Right lobe of liver (tissue), 4 donors: ENCODE measurements at regions not wholly inside any gene's neighbourhood (a gene's known extent, or its start where the extent isn't known, plus 50 kb on each side); places are given as distances from the start of the nearest gene placed in this dataset.

Source experiments
- CTCF ChIP-seq, 4 donors: fragments of 200-600 bp in 3 of 4; fragments of 450-650 bp in 1 of 4; IDR thresholded peaks; one replicate each; pipeline versions ENCODE4 v1.5.1 to v1.8.0; 2016 to 2022; ENCODE audit warnings: antibody characterized with exemption in 4 of 4, mild to moderate bottlenecking in 2 of 4
- POLR2A ChIP-seq: fragments of 450-650 bp; IDR thresholded peaks from one replicate; pipeline ENCODE4 v1.6.1; 2017; ENCODE audit warnings: antibody characterized with exemption, mild to moderate bottlenecking
- donor health status: DM: no; HTN: no; CAD: no.
- donor health status: DM: no; HTN: no; CAD: no.
- donor health status: DM: no; HTN: yes; CAD: no.

DNA sequence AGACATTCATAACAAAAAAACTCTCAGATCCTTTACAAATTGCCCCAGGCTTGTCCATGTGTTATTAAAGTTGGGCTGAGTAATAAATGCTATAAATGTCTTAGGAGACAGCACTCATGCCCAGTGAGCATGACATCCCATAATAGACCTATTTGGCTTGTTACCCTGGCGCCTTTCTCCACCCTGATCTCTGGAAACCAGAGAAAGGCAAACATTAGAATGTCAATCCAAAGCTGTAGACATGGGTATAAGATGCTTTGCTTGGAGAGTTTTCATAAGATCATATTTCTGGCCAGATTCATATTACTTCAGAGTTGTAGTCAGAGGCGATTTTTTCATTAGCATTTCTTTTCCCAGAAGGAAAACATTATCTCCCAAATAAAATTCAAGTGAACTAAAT lies 161.3 kb upstream of the UBASH3B start:
- no peak for TF ChIP-seq CTCF (IDR thresholded peaks at IDR 0.05)
- no peak for TF ChIP-seq POLR2A
